ENCODE measurements at regions not wholly inside any gene's neighbourhood (a gene's known extent, or its start where the extent isn't known, plus 50 kb on each side); places are given as distances from the start of the nearest gene placed in this dataset.

DNA sequence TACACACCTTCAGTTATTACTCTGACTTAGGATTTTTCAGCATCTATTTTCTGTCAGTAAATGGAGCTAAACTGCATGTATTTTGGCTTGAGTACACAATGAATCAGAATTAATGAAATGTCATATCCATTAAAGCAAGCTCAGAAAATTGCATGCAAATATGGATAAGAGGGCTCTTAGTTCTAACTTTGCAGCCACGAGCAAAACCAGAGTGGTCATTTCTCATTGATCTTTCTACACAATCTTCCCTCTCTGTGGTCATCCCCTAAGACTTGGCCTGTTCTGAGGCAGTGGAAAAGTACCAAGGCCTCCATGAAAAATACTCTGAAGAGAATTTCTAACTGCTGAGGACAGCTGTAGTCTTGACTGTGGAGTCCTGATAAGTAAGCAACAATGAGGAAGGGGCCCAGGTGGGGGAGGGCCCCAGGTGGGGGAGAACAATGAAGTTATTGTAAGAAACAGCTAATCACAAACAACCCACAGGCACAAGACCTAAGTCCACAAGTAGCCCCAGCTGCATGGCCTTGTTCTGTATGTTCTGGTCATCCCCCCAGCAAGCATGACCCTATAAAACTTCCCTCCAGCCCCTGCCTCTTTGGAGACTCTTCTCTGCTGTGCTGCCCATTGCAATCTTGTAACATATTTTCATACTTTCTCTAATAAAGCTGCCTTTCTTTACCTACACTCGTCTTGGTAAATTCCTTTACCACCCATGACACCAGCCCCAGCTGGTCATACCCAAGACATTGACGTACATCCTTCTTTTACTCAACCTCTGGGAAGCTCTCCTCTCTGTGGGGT lies 230.3 kb downstream of the TDRD15 start:
- TF ChIP-seq, protein P1, sequence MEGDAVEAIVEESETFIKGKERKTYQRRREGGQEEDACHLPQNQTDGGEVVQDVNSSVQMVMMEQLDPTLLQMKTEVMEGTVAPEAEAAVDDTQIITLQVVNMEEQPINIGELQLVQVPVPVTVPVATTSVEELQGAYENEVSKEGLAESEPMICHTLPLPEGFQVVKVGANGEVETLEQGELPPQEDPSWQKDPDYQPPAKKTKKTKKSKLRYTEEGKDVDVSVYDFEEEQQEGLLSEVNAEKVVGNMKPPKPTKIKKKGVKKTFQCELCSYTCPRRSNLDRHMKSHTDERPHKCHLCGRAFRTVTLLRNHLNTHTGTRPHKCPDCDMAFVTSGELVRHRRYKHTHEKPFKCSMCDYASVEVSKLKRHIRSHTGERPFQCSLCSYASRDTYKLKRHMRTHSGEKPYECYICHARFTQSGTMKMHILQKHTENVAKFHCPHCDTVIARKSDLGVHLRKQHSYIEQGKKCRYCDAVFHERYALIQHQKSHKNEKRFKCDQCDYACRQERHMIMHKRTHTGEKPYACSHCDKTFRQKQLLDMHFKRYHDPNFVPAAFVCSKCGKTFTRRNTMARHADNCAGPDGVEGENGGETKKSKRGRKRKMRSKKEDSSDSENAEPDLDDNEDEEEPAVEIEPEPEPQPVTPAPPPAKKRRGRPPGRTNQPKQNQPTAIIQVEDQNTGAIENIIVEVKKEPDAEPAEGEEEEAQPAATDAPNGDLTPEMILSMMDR (IDR thresholded peaks at IDR 0.05; ENCODE audit: borderline replicate concordance, extremely low read depth, low read length, poor library complexity, severe bottlenecking): no peak
- TF ChIP-seq EZH2 (IDR thresholded peaks at IDR 0.05; ENCODE audit: borderline replicate concordance, low read depth, low read length, severe bottlenecking): no peak

All from DND-41 (cell line).